D721Med (cell line): ENCODE measurements at regions not wholly inside any gene's neighbourhood (a gene's known extent, or its start where the extent isn't known, plus 50 kb on each side); places are given as distances from the start of the nearest gene placed in this dataset.
"Not testable (repeated sequence)": the region's sequence is repeated elsewhere in the genome, so short reads cannot be mapped to it uniquely, and the experiment has no call there.

Experiments used
- DNase-seq: peaks from one replicate; pipeline ENCODE4 v3.0.0; 2011; ENCODE audit warnings: low spot score; ENCODE audit not compliant: insufficient read length
- FAIRE-seq: peaks from 2 replicates; lab custom pipeline; 2011; peaks lifted over from hg19 to GRCh38; lab: Jason Lieb, UNC
- TF ChIP-seq, protein P1 (sequence below): IDR thresholded peaks from 2 replicates; pipeline ENCODE4 v1.5.1; 2012; ENCODE audit warnings: mild to moderate bottlenecking, control low read depth; ENCODE audit not compliant: insufficient read depth; ENCODE audit errors: missing control alignments

DNA sequence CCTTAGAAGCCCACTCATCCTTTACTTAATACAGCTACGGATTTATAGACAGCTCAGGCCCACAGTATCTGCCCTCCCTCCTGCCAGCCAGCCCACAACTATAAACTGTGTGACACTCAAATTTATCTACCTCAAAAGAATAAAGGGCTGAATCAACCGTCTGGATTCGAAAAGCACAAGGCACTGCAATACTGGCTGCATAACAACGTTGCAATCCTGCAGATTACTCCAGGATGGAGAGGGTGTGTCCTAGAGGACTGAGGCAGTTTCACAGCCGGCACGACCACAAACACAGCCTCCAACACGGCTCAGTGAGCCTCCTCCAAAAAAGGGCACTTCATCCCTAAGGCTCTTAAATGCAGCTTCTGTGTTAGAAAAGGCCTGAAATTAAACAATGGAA, 138.3 kb upstream of the EFCAB3 start:
- FAIRE-seq, DNase-seq: not testable (repeated sequence)

DNA sequence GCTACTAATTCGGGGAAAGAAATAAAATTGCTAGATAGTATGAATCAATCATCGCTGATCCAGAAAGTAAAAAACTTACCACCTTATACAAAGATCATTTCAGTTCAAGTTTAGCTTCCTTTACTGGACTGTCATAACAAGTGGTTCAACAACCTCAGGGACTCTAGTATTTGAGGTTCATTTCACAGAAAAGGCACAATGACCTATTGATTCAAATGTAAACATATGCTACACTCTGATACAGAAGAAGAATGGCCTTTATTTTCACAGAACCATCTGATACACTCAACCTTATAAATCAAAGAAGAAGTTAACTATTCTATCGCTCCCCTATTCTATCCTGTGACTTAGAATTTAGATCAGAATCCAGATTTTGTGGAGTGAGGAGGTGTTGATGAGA, 140.8 kb upstream of the EFCAB3 start:
- peak; percentile 48 for FAIRE-seq

DNA sequence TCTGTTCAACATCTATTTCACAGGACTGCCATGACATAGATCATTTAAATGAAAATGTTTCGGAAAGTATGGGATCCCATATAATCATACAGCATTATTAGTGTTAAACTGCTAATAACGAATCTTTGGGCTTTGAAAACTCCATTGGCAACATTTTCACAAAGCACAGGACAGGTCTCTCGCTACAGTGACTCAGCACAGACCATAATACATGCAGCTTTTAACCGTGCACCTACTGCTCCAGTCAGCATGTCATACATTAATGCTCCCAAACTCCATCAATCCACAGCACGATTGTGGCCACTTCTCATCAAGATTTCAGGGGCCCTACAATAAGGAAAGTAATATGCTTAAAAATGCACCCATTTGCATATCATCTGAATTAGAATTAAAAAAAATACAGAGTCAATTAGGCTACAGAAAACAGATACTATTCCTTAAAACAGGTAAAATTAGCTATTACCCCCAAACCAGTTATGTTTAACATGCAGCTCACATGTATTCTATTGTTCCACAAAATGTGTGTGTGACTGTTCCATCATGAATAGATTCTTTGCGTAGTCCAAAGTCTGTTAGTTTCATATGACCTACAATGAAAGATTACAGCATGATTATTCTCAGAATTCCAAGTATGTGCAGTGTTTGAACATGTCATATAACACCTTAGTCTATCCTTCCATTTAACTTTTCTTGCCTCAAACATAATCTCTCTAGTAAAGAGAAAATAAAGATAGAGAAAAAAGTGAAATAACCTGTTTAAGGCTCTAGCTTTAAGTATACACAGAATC, 141.6 kb upstream of the EFCAB3 start:
- not testable (repeated sequence) for DNase-seq, FAIRE-seq

More for the DNA sequence above, 140.8 kb upstream of the EFCAB3 start:
- not testable (repeated sequence) for DNase-seq

DNA sequence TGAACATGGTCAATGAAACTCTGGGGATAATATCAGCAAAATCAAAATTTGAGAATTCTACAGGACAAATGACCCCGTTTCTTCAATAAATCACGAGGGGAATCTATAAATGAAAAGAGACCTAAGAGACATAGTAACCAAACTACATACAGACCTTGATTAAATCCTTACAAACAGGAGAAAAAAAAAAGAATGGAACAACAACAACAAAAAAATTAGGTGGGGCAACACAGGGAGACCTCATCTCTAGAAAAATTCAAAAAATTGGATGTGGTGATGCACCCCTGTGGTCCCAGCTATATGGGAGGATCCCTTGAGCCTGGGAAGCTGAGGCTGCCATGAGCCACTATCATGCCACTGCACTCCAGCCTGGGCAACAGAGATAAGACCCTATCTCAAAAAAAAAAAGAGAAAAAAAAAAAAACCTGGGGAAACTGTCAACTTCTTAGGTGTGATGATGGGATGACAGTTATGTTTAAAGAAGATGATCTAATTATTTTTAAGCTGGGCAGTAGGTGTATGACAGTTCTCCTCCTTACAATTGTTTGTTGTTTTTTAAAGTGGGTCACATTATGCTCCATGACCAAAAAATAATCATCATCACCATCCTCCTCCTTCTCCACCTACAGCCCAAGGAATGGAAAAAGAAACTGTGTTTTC, 146.4 kb upstream of the EFCAB3 start:
- not testable (repeated sequence) for FAIRE-seq, DNase-seq

DNA sequence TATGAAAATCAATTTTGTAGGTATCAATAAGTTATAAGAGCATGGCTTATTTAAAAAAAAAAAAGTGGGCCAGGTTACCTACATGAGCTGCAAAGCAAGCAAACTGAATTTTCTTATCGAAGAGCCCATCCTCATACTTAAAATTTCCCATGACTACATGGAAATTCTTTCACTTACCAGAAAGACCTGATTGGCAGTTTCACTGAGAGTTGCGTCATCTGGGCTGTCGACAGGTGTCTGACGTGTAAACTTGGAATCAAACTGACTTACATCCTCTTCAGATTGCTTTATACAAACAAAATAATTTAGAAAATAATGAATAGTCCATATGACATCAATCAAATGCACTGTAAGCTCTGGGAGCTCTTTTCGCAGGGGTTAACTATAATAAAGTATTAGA, 149.1 kb upstream of the EFCAB3 start:
- not testable (repeated sequence) for DNase-seq, FAIRE-seq

DNA sequence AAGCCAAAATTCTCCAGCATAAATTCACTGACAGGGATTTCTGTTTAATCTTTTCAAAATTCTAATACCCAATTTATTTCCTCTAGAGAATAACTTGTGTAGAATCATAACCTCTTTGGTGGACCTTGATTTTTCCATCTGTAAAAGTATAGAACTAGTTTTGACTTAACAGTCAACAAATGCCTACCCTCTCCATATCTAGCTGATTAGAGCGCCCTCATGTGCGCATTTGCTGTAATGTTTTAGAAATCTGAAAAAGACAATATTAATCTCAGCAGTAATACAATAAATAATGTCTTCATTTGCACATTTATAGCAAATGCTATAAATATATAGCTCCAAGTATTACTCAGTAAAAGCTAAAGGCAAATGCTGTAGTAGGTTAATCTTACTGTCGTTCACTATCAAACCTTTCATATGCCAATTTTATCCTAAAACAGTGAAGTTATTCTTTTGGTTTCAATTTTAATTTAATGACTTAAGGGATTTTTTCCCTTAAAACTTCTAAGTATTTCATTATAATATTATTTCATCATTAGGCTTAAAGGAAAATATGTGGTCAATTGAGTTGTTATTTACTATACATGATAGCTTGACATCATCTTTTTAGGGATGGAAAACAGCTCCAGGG, 153.6 kb upstream of the EFCAB3 start:
- not testable (repeated sequence) for DNase-seq, FAIRE-seq
- TF ChIP-seq, protein P1, sequence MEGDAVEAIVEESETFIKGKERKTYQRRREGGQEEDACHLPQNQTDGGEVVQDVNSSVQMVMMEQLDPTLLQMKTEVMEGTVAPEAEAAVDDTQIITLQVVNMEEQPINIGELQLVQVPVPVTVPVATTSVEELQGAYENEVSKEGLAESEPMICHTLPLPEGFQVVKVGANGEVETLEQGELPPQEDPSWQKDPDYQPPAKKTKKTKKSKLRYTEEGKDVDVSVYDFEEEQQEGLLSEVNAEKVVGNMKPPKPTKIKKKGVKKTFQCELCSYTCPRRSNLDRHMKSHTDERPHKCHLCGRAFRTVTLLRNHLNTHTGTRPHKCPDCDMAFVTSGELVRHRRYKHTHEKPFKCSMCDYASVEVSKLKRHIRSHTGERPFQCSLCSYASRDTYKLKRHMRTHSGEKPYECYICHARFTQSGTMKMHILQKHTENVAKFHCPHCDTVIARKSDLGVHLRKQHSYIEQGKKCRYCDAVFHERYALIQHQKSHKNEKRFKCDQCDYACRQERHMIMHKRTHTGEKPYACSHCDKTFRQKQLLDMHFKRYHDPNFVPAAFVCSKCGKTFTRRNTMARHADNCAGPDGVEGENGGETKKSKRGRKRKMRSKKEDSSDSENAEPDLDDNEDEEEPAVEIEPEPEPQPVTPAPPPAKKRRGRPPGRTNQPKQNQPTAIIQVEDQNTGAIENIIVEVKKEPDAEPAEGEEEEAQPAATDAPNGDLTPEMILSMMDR = peak; percentile 36

DNA sequence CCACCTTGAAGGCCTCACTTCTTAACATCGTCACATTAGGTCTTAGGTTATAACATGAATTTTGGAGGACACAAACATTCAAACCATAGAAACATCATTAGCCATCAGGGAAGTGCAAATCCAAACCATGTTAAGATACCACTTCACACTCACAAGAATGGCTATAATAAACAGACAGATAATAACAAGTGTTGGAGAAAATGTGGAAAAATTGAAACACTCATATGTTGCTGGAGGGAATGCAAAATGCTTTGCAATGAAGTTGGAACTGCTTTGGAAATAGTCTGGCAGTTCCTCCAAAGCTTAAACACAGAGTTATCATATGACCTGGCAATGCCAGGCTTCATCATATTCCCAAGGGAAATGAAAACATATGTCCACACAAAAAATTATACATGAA, 156.8 kb upstream of the EFCAB3 start:
- not testable (repeated sequence) for FAIRE-seq, DNase-seq

DNA sequence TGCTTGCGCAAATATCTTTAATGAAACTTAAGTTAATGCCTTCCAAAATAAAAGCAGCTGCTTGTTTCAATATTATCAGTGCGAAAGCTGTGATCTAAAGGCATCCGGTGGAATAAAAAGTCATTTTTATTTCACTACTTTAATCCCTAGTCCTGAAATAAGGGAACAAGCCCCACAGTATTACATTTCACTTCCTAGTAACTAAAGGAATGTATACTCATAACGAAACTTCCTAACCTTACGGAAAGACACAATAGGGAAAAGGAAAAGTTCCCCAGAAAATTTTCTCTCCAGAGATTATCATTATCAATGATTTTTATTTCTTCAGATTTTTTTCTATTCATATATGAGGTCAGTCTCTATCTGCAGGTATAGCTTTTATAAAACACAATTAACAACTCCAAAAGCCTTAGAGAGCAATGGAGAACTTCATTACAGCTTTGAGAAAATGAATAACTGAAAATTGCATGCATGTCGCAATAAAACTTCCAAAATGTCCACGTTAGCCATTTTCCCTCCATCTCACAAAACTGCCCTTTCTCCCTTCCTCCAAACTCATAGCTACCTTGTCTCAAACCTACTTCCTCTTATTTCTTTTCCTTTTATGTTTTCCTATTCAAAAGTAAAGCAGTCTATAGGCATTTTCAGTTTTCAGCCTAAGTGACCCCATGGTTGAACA, 154.3 kb upstream of the MED13 start:
- TF ChIP-seq, protein P1 = no peak
- DNase-seq (no peak), FAIRE-seq (no peak)

DNA sequence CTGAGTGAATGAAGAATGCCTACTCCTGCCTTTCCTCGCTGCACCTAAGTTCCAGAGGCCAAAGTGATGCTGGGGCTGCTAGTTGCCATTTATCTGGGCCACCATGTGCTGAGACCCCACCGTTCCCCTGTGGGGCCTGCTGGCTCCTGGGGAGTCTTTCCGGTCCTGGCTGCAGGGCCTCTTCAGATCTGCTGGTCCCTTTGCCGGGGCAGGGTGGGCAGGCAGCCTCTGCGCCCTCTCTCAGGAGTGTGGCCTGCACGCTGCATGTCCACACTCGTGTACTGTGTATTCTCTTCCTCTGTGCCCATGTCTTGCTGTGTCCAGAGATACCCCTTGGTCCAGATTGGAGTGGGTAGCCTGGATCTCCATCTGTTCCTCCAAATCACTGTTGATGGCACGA, 151.8 kb upstream of the MED13 start:
- TF ChIP-seq, protein P1 = no peak
- no peak for FAIRE-seq
- DNase-seq = no peak

DNA sequence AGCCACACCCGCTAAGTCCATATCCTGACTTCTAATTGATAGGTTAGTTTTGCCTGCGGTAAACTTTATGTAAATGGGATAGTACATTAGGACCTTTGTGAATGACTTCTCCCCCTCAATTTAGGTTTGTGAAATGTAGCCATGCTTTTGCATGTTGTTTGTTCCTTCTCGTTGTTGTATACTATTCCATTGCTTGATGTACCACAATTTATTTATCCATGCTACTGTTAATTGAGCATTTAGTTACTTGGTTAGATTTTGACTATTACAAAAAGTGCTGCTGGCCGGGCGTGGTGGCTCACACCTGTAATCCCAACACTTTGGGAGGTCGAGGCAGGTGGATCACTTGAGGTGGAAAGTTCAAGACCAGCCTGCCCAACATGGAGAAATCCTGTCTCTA, 150.8 kb upstream of the MED13 start:
- not testable (repeated sequence) for DNase-seq, FAIRE-seq
